Neural progenitor cell (in vitro differentiated cells): ENCODE measurements at regions not wholly inside any gene's neighbourhood (a gene's known extent, or its start where the extent isn't known, plus 50 kb on each side); places are given as distances from the start of the nearest gene placed in this dataset.

ENCODE experiments used
- CTCF ChIP-seq: fragments of 200-600 bp; sonication (generic); IDR thresholded peaks from 2 replicates; pipeline ENCODE4 v1.5.1; 2017; ENCODE audit warnings: antibody characterized with exemption, mild to moderate bottlenecking
- EZH2 ChIP-seq: fragments of 200-600 bp; sonication (generic); IDR thresholded peaks from 2 replicates; pipeline ENCODE4 v1.6.1; 2017; ENCODE audit warnings: antibody characterized with exemption, mild to moderate bottlenecking, moderate library complexity
- EZH2phosphoT487 ChIP-seq: fragments of 200-600 bp; sonication (generic); IDR thresholded peaks from 2 replicates; pipeline ENCODE4 v1.6.1; 2017; ENCODE audit warnings: antibody characterized with exemption

- TF ChIP-seq CTCF, result no peak
- TF ChIP-seq EZH2, result no peak
- TF ChIP-seq EZH2phosphoT487, result no peak
Observed at GRCh38 chr3:160170409-160171370, 54.5 kb upstream of the C3orf80 start.
